Body of pancreas (tissue), 4 donors: ENCODE measurements at regions not wholly inside any gene's neighbourhood (a gene's known extent, or its start where the extent isn't known, plus 50 kb on each side); places are given as distances from the start of the nearest gene placed in this dataset.

Experiments
- CTCF ChIP-seq, 7 experiments: fragments of 450-650 bp in 4 of 7; fragments of 200-600 bp in 3 of 7; sonication (generic) in 3 of 7; IDR thresholded peaks; one replicate each; pipeline ENCODE4 v1.5.1; 2016 to 2019; ENCODE audit warnings: antibody characterized with exemption in 7 of 7
- POLR2A ChIP-seq, 3 donors: fragments of 450-650 bp; IDR thresholded peaks; one replicate each; pipeline ENCODE4 v1.6.1; 2016; ENCODE audit warnings: antibody characterized with exemption in 3 of 3, mild to moderate bottlenecking in 2 of 3

- TF ChIP-seq CTCF (IDR thresholded peaks at IDR 0.05) (no peak), POLR2A (IDR thresholded peaks at IDR 0.05) (no peak)
These were observed 1054.1 kb downstream of the TTLL7 start for GRCh38 chr1:82944822-82945221.
